NCI-H2227 (cell line): ENCODE measurements at regions not wholly inside any gene's neighbourhood (a gene's known extent, or its start where the extent isn't known, plus 50 kb on each side); places are given as distances from the start of the nearest gene placed in this dataset.
"Not testable (repeated sequence)": the region's sequence is repeated elsewhere in the genome, so short reads cannot be mapped to it uniquely, and the experiment has no call there.

Experiments used
- DNase-seq: peaks from one replicate; lab custom pipeline; 2025; ENCODE audit not compliant: unreplicated experiment; lab: John Stamatoyannopoulos, UW

GRCh38 chr7:4437916-4438315, 244.2 kb upstream of the FOXK1 start:
- DNase-seq = no peak

- no peak for DNase-seq
Measured at GRCh38 chr7:4438723-4439245, 243.3 kb upstream of the FOXK1 start.

- no peak for DNase-seq
Measured at GRCh38 chr7:4439444-4439843, 242.7 kb upstream of the FOXK1 start.

GRCh38 chr7:4444106-4444505, 238.0 kb upstream of the FOXK1 start:
- no peak for DNase-seq

GRCh38 chr7:4445777-4446176, 236.3 kb upstream of the FOXK1 start:
- no peak for DNase-seq

- no peak for DNase-seq
Measured at GRCh38 chr7:4449263-4449662, 232.8 kb upstream of the FOXK1 start.

- DNase-seq = no peak
Measured at GRCh38 chr7:4450483-4450882, 231.6 kb upstream of the FOXK1 start.

- peak; percentile 82 for DNase-seq
Measured at GRCh38 chr7:4460597-4460996, 221.5 kb upstream of the FOXK1 start.

- DNase-seq = no peak
Measured at GRCh38 chr7:4461531-4461930, 220.6 kb upstream of the FOXK1 start.

- DNase-seq = no peak
Measured at GRCh38 chr7:4468320-4469102, 213.6 kb upstream of the FOXK1 start.

- DNase-seq = no peak
Measured at GRCh38 chr7:4470246-4470645, 211.8 kb upstream of the FOXK1 start.

GRCh38 chr7:4472728-4473127, 209.4 kb upstream of the FOXK1 start:
- peak; percentile 36 for DNase-seq

- peak; percentile 67 for DNase-seq
Measured at GRCh38 chr7:4479367-4480039, 202.6 kb upstream of the FOXK1 start.

GRCh38 chr7:4480131-4480530, 202.0 kb upstream of the FOXK1 start:
- DNase-seq = not testable (repeated sequence)

- DNase-seq = no peak
Measured at GRCh38 chr7:4483851-4484250, 198.2 kb upstream of the FOXK1 start.

- no peak for DNase-seq
Measured at GRCh38 chr7:4484545-4484944, 197.6 kb upstream of the FOXK1 start.

- no peak for DNase-seq
Measured at GRCh38 chr7:4486907-4487306, 195.2 kb upstream of the FOXK1 start.

- DNase-seq = not testable (repeated sequence)
Measured at GRCh38 chr7:4496911-4497310, 185.2 kb upstream of the FOXK1 start.

GRCh38 chr7:4500812-4501211, 181.3 kb upstream of the FOXK1 start:
- DNase-seq = no peak

GRCh38 chr7:4507886-4508285, 174.2 kb upstream of the FOXK1 start:
- not testable (repeated sequence) for DNase-seq

- no peak for DNase-seq
Measured at GRCh38 chr7:4513450-4513849, 168.6 kb upstream of the FOXK1 start.

GRCh38 chr7:4519819-4520520, 162.1 kb upstream of the FOXK1 start:
- DNase-seq = no peak
